NB4 (cell line): ENCODE measurements at regions not wholly inside any gene's neighbourhood (a gene's known extent, or its start where the extent isn't known, plus 50 kb on each side); places are given as distances from the start of the nearest gene placed in this dataset.

Source experiments
- DNase-seq: peaks from one replicate; pipeline ENCODE4 v3.0.0; 2010; ENCODE audit warnings: low read depth
- H3K4me3 ChIP-seq: one replicate; pipeline ENCODE4 v1.5.1; 2011; ENCODE audit warnings: mild to moderate bottlenecking, low read depth, low read length, moderate library complexity
- CTCF ChIP-seq: IDR thresholded peaks from one replicate; pipeline ENCODE4 v1.5.1; 2012; ENCODE audit warnings: low read depth, low read length
- MAX ChIP-seq: IDR thresholded peaks from 2 replicates; pipeline ENCODE4 v1.6.1; 2011; ENCODE audit warnings: low read depth, low read length
- MYC ChIP-seq: IDR thresholded peaks from 2 replicates; pipeline ENCODE4 v1.6.1; 2011; ENCODE audit warnings: low read depth, low read length
- POLR2A ChIP-seq: IDR thresholded peaks from 2 replicates; pipeline ENCODE4 v1.6.1; 2011; ENCODE audit warnings: mild to moderate bottlenecking; ENCODE audit not compliant: insufficient read length; ENCODE audit errors: extremely low read depth

- DNase-seq, result no peak
- no peak for TF ChIP-seq MAX
- TF ChIP-seq CTCF, result no peak
- no peak for TF ChIP-seq POLR2A
- TF ChIP-seq MYC, result no peak
Observed at GRCh38 chr6:81895511-81896185, 143.2 kb upstream of the TENT5A start.

GRCh38 chr6:81894788-81895271 lies 142.3 kb upstream of the TENT5A start:
- H3K4me3 ChIP-seq, result no peak overlapping the region
- DNase-seq, result no peak
- TF ChIP-seq POLR2A, result no peak
- no peak for TF ChIP-seq CTCF
- no peak for TF ChIP-seq MAX
- no peak for TF ChIP-seq MYC

More at GRCh38 chr6:81895511-81896185, 143.2 kb upstream of the TENT5A start:
- no peak overlapping the region for H3K4me3 ChIP-seq

- TF ChIP-seq POLR2A (no peak), MAX (no peak), CTCF (no peak), MYC (no peak)
- H3K4me3 ChIP-seq, result no peak overlapping the region
- DNase-seq, result no peak
Observed at GRCh38 chr6:81894306-81894705, 141.8 kb upstream of the TENT5A start.

GRCh38 chr6:81892891-81893290 lies 140.4 kb upstream of the TENT5A start:
- no peak for TF ChIP-seq CTCF
- TF ChIP-seq MYC, result no peak
- no peak for TF ChIP-seq MAX
- no peak for TF ChIP-seq POLR2A
- no peak overlapping the region for H3K4me3 ChIP-seq
- DNase-seq, result no peak

- no peak for DNase-seq
- H3K4me3 ChIP-seq, result no peak overlapping the region
- TF ChIP-seq POLR2A (no peak), MAX (no peak), CTCF (no peak), MYC (no peak)
Observed at GRCh38 chr6:81891874-81892273, 139.4 kb upstream of the TENT5A start.

GRCh38 chr6:81890846-81891245 lies 138.4 kb upstream of the TENT5A start:
- no peak for TF ChIP-seq MAX
- TF ChIP-seq MYC, result no peak
- no peak for TF ChIP-seq POLR2A
- TF ChIP-seq CTCF, result no peak
- no peak overlapping the region for H3K4me3 ChIP-seq
- DNase-seq, result no peak
